GM03348 (cell line): ENCODE measurements at regions not wholly inside any gene's neighbourhood (a gene's known extent, or its start where the extent isn't known, plus 50 kb on each side); places are given as distances from the start of the nearest gene placed in this dataset.

ENCODE experiments used
- DNase-seq: peaks from one replicate; pipeline ENCODE4 v3.0.0; 2012; ENCODE audit warnings: low spot score

GRCh38 chr5:54852007-54852406, 133.4 kb downstream of the ESM1 start:
- DNase-seq = no peak

DNA sequence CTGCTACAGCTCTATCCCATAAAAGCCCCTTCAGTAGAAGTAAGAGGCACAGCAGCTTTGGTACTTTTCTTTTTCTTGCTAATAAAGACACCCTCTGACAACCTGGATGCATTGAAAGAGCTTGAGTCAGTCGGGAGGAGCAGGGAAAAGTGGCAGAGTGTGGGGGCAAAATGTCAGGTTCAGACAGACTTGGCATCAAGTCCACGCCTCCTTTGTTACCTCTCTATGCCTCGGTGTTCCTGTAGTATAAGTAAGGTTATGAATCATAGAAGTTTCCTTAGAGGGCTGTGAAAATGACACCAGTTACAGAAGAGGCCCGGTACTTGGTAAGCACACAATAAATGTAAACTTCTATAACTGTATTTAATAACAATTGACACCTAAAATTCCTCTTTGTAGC, 133.9 kb downstream of the ESM1 start:
- DNase-seq = no peak

GRCh38 chr5:54848581-54848980, 136.8 kb downstream of the ESM1 start:
- DNase-seq = no peak

GRCh38 chr5:54845567-54845941, 139.8 kb downstream of the ESM1 start:
- peak; percentile 51 for DNase-seq

GRCh38 chr5:54844905-54845566, 140.4 kb downstream of the ESM1 start:
- peak; percentile 44 for DNase-seq

DNA sequence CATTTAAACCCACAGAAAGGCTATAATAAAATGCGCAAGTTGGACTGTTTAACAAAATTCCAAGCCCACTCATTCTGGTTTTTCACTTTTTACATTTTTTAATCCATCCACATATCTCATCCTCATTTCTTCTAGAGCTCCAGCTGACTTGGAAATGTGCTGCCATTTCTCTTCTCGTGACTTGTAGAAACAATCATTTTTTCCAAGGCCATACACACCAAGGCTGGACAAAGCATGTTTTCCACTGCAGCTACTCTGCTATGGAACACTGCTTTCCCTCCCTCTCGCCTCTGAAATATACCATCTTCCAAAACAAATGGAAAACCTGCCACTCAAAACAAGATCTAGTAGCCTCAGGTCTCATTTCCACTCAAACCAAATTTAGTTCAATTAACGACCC, 141.1 kb downstream of the ESM1 start:
- no peak for DNase-seq

DNA sequence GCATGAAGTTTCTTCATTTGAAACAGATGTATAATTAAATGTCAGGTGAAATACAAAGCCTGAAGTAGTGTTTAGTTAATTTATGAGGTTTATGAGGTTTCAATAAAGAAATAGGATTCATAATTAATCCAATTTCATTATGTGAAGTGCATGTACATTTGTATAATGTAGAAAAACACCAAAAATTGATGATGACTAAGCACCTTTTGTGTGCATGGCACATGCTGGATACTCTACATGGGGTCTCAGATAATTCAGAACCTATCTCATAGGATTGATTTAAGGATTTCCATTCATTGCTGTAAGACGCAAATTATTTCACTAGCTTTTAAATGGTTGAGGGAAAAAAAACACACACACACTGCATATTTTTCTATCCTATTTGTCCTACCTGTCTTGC, 143.9 kb downstream of the ESM1 start:
- DNase-seq = no peak

DNA sequence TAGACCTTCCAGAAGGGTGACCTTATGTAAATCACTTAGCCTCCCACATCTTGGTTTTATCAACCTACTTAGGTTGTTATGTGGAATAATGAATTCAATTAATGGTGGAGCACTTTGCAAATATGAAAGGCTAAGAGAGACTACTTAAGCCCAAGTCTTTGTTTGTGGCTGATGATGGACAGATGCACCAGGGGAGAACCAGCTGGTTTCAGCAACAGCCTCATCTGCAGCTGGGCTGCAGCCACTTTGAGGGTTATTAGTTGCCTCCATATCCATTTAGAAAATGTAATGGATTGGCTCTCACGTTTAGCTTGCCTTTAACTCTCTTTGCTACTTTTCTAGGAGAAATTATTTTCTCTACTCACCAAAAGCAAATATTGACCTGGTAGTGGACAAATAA, 146.6 kb downstream of the ESM1 start:
- DNase-seq = no peak

DNA sequence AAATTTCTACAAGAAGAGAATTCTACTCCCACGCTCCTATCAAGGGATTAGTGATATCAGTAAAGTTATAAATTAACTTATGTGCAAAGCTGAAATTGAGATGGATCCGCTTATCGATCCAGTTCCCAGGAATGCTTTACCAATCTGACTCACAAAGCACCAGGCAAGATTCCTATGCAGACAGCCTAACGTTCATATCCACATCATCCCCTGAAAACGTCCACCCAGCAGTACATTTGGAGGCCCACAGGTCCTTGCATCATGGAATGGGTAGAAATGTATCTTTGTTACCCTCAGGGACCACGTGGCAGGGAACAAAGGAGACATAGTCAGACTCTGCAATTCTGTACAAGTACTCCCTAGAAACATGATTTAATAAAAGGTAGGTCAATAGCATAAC, 147.4 kb downstream of the ESM1 start:
- DNase-seq = no peak

- no peak for DNase-seq
Observed at GRCh38 chr5:54837093-54837492, 148.3 kb downstream of the ESM1 start.

- DNase-seq = peak; percentile 11
Observed at GRCh38 chr5:54835647-54836046, 149.7 kb downstream of the ESM1 start.

DNA sequence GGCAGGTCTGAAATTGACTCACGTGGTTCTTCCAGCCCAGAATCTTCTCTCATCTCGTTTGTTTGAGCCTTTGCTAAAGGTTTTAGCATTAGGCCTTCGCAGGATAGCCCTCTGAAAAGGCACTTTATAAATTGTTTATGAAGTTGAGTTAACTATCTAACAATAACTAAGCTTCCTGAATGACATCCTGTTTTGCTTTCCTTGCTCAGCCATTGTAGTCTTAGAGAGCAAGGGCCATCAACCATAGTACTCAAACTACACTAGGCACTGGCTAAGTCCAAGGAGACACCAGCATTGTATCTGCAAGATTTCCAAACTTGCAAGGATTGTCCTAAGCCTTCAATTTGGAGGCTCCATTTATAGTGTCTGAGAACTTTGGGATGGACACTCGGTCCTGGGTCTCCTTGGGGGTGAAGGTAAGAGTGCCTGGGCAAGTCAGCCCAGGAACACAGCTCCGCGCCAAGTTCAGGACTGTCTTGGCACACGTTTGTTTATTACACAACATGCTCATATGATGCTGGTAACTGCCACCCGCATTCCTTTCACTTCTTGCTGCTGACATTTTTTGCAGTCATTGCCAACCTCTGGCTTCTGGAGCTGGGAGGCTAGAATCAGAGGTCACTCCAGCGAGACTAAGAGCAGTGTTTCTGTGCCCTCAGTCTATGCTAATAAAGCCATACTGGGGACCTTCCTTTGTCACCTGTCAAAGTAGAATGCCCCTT, 151.1 kb downstream of the ESM1 start:
- no peak for DNase-seq

- DNase-seq = no peak
Observed at GRCh38 chr5:54833590-54833989, 151.8 kb downstream of the ESM1 start.

GRCh38 chr5:54832858-54833257, 152.5 kb downstream of the ESM1 start:
- DNase-seq = no peak

GRCh38 chr5:54832045-54832444, 153.3 kb downstream of the ESM1 start:
- DNase-seq = peak; percentile 24

DNA sequence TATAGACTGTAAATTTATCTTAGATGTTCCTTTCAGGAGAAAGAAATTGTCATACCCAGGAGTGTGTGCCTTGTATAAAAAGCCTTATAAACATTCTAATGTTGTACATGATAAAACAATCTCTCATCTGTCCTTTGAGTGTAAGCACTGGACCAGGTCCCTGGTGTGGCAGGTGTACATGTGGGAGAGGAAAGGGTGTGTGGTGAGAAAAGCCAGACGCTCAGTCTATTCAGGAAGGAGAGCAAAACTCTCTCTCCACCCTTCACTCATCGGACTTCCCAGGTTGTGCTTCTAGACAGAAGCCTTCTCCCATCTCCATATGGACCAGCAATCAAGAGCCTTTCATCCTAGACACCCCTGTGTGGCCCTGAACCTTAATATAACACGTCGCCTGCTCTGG, 154.2 kb downstream of the ESM1 start:
- no peak for DNase-seq

DNA sequence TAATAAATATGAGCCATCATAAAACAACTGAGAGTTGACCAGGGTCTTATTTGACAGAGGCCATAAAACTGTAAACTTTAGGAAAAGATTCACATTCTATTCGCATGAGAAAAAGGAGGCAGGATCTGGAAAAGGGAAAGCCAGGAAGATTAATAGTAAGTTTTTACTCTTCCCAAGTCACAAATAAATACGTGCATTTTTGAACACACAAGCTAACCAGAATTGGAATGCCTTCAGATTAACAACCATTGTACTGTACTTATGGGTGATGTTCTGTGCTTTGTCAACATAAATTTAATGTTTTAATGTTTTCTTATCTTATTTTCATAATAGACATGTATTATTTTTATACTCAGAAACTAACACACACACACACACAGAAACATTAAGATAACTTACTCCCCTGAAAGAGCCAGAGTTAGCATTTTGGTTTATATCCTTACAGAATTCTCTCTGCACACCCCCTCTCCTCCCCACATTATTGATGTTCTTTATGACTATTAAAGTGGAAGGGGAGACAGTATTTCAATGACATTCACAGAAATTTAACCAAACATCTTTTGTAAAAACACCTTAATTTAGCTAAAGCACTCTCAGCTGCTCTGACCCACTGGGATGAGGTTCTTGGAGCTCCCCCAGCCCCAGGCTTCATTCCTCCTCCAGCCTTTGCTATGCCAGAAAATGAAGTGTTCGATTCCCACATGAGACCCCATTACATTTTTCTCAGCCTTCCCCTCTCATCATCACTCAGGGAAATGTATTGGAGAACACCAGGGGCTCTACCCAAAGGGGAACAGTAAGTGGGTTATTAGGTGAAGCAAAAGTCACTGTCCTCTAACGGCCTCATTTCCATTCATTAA, 155.5 kb downstream of the ESM1 start:
- DNase-seq = no peak

DNA sequence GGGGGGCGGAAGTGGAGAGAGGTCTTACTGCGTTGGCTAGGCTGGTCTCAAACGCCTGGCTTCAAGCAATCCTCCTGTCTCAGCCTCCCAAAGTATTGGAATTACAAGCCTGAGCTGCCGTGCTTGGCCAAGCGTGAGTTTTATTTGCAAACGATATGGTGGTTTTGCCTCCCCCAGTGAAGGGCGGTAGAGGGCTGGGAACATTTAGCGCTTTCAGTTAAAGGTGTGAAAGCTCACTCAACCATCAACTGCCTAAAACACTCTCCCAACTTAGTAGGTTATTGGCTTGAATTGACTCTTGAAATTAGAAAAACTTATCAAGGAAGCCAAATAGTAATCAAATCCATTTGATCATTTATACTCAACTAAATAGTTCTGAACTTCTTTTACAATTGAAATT, 156.3 kb downstream of the ESM1 start:
- DNase-seq = no peak

DNA sequence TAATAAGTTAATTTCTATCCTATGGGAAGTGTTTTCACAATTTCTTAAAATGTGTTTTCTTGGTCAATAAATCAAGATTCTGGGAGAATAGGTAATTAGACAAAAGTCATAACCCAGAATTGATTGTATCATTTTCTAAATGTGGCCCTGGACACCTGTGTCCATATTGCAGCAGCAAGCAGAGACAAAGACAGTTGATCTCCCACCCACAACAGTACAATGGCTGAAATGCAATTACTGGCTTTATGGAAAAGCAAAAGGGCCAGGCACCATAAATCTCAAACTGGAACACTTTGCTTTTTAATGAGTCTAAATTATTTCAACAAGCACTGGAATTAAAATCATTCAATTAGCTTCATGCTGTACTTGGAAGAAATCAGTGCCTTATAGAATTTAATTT, 157.2 kb downstream of the ESM1 start:
- DNase-seq = no peak

- DNase-seq = peak; percentile 56
Observed at GRCh38 chr5:54825005-54825404, 160.4 kb downstream of the ESM1 start.

DNA sequence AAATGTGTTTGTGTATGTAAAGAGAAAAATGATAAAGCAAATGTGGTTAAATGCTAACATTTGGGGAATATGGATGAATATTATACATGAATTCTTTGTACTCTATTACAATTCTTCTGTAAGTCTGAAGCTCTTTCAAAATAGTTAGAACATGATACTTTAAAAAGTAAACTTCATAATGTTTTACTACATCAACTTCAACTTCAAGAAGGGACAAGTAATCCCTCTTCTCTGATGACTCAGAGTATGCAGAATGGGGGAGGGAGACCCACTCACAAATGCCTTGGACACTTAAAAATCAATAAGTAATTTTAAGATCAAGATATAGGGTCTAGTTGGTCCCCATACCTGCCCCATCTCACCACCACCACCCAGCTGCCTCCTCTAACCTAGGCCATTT, 162.4 kb downstream of the ESM1 start:
- no peak for DNase-seq

DNA sequence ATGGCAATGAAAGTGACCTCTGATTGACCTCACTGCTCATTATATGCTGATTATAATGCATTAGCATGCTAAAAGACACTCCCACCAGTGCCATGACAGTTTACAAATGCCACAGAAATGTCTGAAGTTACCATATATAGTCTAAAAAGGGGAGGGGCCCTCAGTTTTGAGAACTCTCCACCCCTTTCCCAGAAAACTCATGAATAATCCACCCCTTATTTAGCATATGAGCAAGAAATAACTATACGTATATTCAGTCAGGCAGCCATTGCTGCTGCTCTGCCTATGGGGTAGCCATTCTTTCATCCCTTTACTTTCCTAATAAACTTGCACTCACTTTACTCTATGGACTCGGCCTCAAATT, 163.1 kb downstream of the ESM1 start:
- no peak for DNase-seq
